ENCODE measurements at regions not wholly inside any gene's neighbourhood (a gene's known extent, or its start where the extent isn't known, plus 50 kb on each side); places are given as distances from the start of the nearest gene placed in this dataset.
A peak's percentile ranks its signal among the peaks of the same experiment; 100 is the strongest.

GRCh38 chr15:96415513-96416217, 85.2 kb downstream of the NR2F2 start:
- H3K4me3 ChIP-seq (ENCODE audit: low read depth, low read length), result no peak overlapping the region
- TF ChIP-seq CTCF (IDR thresholded peaks at IDR 0.05; ENCODE audit: low read depth, low read length), result no peak

GRCh38 chr15:96416218-96416933, 85.9 kb downstream of the NR2F2 start:
- no peak for TF ChIP-seq CTCF (IDR thresholded peaks at IDR 0.05; ENCODE audit: low read depth, low read length)
- H3K4me3 ChIP-seq (ENCODE audit: low read depth, low read length), result no peak overlapping the region; the same call in 1 of the 2 replicates

GRCh38 chr15:96416934-96417759, 86.6 kb downstream of the NR2F2 start:
- no peak for TF ChIP-seq CTCF (IDR thresholded peaks at IDR 0.05; ENCODE audit: low read depth, low read length)

GRCh38 chr15:96417760-96418130, 87.2 kb downstream of the NR2F2 start:
- no peak for TF ChIP-seq CTCF (IDR thresholded peaks at IDR 0.05; ENCODE audit: low read depth, low read length)
- no peak overlapping the region for H3K4me3 ChIP-seq (ENCODE audit: low read depth, low read length)

More at GRCh38 chr15:96416934-96417759, 86.6 kb downstream of the NR2F2 start:
- peak overlapping the region; percentile 29 for H3K4me3 ChIP-seq (ENCODE audit: low read depth, low read length)

GRCh38 chr15:96418146-96418545, 87.6 kb downstream of the NR2F2 start:
- no peak for TF ChIP-seq CTCF (IDR thresholded peaks at IDR 0.05; ENCODE audit: low read depth, low read length)
- no peak overlapping the region for H3K4me3 ChIP-seq (ENCODE audit: low read depth, low read length)

- no peak for TF ChIP-seq CTCF (IDR thresholded peaks at IDR 0.05; ENCODE audit: low read depth, low read length)
- H3K4me3 ChIP-seq (ENCODE audit: low read depth, low read length), result no peak overlapping the region
These were observed 90.7 kb downstream of the NR2F2 start for GRCh38 chr15:96421178-96421601.

All from WI38 (cell line).